ENCODE measurements at regions not wholly inside any gene's neighbourhood (a gene's known extent, or its start where the extent isn't known, plus 50 kb on each side); places are given as distances from the start of the nearest gene placed in this dataset.
"Not testable (repeated sequence)": the region's sequence is repeated elsewhere in the genome, so short reads cannot be mapped to it uniquely, and the experiment has no call there.

DNA sequence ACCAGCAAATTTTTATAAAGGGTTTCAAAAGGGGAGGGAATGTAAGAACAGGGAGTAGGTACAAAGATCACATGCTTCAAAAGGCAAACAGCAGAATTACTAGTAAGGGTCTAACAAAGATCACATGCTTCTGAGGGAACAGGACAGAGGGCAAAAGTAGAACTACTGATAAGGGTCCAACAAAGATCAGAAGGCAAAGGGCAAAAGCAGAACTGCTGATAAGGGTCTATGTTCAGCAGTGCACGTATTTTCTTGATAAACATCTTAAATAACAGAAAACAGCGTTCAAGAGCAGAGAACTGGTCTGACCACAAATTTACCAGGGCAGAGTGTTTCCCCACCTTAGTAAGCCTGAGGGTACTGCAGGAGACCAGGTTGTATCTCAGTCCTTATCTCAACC lies 469.5 kb upstream of the PIK3R1 start:
- no peak for DNase-seq

DNA sequence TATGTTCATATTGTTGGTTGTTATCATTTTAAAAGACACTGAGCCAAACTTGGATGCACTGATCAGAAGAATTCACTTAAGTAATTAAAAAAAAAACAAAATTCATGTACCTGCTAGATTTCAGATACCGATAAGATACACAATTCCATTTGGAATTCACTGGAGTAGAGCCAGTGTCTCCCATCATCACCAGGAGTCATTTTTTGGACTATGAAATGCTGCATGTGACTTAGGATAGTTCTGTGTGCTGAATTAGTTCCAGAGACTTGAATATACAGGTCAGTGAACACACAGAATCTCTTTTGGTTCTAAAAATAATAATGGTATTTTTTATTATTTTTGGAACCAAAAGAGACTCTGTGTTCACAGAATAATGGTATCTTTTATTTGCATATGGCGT lies 482.6 kb upstream of the PIK3R1 start:
- DNase-seq: no peak

DNA sequence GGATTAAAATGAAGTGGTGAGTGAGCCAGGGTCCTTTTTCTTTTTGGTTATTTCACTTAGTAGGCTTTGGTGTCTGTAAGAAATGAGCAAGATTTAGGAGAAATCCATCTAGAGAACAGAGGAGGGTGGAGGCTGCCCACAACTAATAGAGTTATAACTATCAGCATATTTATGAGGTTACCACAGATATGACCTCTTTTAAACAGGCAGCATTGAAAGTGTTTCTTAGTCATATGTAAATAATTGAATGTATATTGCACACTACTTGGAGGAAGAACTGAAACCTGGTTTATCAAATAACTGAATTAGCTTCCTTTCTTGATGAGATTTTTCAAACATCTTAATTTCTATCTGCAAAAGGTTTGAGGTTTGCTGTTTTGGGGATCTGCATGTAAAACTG lies 483.1 kb upstream of the PIK3R1 start:
- no peak for DNase-seq

DNA sequence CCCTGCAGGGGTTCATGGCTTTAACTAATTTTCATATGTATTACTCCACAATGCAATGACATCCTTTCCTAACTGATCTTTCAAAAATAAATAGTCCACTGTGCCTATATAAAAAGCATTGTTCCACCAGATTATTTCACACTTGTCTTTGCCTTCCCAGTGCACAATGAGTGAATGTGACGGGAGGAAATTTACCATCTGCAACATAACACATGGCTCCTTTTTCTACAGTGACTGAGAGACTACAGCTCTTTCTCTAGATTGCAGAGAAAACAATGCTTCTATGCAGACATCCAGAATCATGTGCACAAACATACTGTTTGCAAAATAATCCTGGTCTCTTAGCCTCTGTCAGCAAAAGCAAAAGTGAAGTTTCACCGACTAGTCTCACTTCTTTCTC lies 483.7 kb upstream of the PIK3R1 start:
- peak; percentile 18 to 92 for DNase-seq

DNA sequence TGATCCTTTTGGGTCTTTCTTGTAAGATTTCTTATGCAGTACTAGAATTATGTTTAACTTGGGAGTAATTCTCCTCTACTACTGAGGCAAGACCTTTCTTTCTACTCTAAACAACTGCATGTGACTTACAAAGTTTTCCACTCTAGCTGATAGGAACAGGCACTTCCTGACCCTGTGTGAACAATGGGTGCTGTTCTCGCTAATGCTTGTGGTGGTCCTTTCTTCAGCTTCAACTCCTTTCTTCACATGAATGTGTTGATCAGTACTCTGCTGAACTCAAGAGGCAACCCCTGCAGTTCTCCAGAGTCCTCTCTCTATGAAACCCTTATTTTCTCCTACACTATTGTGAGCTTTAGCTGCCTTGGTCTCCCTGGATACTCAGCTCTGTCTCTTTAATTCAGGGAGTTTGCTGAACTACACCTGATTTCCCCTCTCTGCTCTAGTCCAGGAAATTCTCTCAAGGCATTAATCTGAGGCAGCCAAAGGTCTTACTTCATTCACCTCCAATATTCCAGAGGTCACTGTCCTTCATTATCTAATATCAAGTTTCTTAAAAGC lies 484.6 kb upstream of the PIK3R1 start:
- DNase-seq: no peak

GRCh38 chr5:67728326-67728890 lies 487.1 kb upstream of the PIK3R1 start:
- no peak for DNase-seq

- no peak for DNase-seq
Measured at GRCh38 chr5:67725604-67726003, 490.0 kb upstream of the PIK3R1 start.

- peak in 1 of 2 donors; percentile 50 for DNase-seq
Measured at GRCh38 chr5:67724412-67725135, 491.0 kb upstream of the PIK3R1 start.

DNA sequence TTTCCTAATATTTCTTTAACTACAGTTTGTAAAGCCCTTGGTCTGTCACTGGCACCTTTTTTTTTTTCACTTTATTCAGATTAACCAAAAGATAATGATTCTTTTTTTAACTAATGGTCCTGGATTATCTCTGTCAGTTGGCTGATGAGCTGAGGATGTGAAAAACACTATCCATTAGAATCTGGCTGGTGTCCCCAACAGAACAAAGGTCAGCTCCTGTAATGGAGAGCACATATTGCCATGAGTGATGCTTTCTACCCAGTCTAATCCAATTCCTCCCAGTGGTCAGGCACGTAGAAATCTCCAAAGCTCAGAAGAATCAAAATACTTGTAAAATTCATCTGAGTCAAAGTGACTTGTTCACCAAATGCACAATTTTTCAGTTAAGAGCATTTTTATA lies 491.7 kb upstream of the PIK3R1 start:
- DNase-seq: no peak

GRCh38 chr5:67722582-67722981 lies 493.0 kb upstream of the PIK3R1 start:
- DNase-seq: not testable (repeated sequence)

DNA sequence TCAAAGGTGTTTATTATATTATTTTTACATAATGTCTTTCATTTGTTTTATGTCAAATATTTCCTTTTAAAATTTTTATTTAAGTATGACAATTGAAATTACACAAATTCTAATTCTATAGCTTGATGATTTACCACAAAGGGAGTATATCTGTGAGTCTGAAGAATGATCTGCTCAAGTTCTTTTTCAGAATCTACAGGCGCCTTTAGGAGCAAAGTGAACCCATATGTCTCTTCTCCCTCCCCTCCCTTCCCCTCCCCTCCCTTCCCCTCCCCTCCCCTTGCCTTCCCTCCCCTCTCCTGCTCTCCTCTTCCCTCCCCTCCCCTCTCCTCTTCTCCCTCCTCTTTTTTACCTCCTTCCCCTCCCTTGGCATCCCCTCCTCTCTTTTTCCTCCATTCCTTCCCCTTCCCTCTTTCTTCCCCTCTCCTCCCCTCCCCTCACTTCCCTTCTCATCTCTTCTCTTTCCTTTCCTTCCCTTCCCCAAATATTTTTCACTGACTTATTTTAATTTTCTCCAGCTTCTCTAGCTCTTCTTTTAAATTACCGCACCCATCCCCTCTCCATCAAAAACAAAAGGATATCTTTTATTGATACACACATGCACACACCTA lies 495.3 kb upstream of the PIK3R1 start:
- DNase-seq: no peak

- no peak for DNase-seq
Measured at GRCh38 chr5:67702008-67702407, 505.4 kb upstream of the CD180 start.

GRCh38 chr5:67699560-67699959 lies 503.0 kb upstream of the CD180 start:
- DNase-seq: no peak

- no peak for DNase-seq
Measured at GRCh38 chr5:67696446-67696845, 499.8 kb upstream of the CD180 start.

DNA sequence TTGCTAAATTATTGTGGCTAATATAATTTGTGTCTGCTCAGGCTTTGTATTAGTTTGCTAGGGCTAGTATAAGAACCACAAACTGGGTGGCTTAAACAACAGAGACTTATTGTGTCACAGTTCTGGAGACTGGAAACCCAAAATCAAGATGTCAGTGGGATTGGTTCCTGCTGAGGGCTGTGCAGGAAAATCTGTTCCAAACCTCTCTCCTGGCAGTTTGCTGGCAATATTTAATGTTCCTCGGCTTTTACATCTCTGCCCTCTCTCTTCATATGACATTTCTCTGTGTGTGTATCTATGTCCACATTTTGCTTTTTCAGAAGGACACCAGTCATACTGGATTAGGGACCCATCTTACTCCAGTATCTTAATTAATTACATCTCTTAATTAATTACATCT lies 498.8 kb upstream of the CD180 start:
- no peak for DNase-seq

DNA sequence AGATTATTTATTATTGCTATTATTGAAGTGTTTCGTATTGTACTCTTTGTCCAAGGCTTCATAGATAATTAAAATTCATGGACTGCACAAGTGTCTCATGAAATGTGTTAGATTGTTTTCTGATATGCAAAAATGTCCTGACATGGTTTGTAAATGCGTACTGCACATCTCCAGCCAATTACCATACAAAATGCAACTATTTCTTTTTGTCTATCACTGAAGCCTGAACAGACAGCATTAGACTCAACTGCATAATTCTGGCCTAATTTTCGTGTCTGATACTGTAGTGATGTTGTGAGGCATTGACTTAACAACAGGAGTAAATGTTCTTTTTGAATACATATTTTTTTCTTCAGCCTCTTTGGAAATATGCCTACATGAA lies 498.2 kb upstream of the CD180 start:
- DNase-seq: no peak

GRCh38 chr5:67693956-67694809 lies 497.6 kb upstream of the CD180 start:
- DNase-seq: no peak

DNA sequence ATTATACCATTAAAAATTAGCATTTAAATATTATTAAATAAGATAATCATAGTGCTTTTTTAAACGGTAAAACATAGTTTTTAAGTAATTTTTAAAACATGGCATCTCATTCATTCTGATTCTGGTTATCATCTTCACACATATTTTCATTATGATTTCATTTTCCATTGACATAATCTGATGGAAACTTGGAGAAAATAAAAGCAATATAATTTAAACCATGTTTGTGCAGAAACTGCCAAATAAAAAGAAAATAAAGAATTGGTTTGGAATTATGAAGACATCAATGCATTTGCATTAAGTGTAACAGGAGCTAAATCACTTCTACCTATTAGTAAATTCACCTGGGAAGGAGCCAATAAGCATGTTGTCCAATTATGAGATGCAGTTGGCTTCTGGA lies 490.1 kb upstream of the CD180 start:
- no peak for DNase-seq

- DNase-seq: no peak
Measured at GRCh38 chr5:67681703-67682102, 485.1 kb upstream of the CD180 start.

- DNase-seq: no peak
Measured at GRCh38 chr5:67680099-67680498, 483.5 kb upstream of the CD180 start.

DNA sequence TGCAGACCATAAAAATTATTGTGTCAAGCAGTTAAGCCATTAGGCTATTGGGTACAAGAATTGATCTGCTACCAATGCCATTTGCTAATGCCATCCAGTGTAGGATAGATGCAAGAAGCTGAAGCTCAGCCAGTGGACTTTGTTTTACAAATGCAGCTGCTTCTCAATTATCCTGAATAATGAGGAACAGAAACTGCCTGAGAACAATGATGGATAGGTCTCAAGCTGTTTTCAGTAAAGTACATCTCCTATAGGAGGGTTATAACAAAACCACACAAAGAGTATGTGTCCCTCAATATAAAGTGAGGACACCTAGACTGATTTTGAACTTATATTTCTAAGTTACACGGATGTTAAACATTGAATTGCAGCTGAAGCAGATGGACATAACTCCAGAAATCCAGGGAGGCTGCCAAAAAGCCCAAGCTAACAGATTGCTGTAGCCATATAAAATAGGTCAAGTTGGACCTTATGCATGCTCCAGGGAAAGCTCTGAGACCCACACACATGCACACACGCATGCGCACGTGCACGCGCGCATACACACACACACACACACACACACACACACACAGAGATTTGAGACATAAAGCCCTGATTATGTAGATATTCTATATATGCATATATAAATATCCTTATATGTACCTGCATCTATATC lies 482.7 kb upstream of the CD180 start:
- DNase-seq: no peak

GRCh38 chr5:67678594-67678993 lies 482.0 kb upstream of the CD180 start:
- no peak for DNase-seq
